ENCODE measurements at regions not wholly inside any gene's neighbourhood (a gene's known extent, or its start where the extent isn't known, plus 50 kb on each side); places are given as distances from the start of the nearest gene placed in this dataset.

DNA sequence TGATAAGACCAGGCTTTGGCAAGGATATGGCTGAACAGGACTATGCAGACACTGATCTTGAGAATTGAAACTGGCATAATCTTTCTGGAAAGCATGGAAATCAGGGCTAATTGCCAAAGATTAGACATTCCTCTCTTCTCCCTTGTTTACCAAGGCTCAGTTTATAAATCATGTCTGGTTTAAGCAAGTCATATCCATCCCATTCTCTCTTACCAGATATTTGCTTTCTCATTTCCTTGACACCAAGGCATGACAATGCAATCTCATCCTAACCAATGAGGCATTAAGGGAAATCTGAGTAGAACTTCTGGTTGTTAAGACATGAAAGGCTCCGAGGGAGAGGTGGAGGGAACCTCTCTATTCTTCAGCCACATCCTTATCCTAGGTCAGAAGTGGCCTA, 110.3 kb upstream of the CEP85L start:
- H3K36me3 Mint-ChIP-seq (ENCODE audit: low read depth), result no peaks in the 10 kb centered on the region
- peaks cover 6% of the 10 kb centered on the region for H3K4me1 Mint-ChIP-seq
- no peak for ATAC-seq (replicated peaks)
- H3K27ac Mint-ChIP-seq, result no peak overlapping the region
- no peak overlapping the region for H3K4me3 Mint-ChIP-seq
- H3K9me3 Mint-ChIP-seq, result no peaks in the 10 kb centered on the region
- H3K27me3 Mint-ChIP-seq, result no peaks in the 10 kb centered on the region

DNA sequence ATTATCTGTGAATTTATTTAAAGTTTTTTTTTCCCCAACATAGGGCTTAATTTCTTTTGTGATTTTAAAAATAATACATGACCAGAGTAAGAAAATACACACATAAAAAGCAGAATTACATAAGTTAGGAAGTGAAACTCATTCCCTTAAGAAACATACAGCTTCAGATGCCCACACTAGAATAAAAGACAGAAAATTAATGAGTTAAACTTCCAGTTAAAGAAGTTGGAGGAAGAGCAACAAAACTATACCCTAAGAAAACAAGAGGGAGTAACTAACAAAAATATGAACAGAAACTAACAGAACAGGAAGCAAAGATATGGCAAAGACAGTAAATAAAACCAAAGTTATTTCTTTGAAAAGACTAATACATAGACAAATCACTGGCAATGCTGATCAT, 107.6 kb upstream of the CEP85L start:
- no peak overlapping the region for H3K27ac Mint-ChIP-seq
- H3K9me3 Mint-ChIP-seq, result no peaks in the 10 kb centered on the region

DNA sequence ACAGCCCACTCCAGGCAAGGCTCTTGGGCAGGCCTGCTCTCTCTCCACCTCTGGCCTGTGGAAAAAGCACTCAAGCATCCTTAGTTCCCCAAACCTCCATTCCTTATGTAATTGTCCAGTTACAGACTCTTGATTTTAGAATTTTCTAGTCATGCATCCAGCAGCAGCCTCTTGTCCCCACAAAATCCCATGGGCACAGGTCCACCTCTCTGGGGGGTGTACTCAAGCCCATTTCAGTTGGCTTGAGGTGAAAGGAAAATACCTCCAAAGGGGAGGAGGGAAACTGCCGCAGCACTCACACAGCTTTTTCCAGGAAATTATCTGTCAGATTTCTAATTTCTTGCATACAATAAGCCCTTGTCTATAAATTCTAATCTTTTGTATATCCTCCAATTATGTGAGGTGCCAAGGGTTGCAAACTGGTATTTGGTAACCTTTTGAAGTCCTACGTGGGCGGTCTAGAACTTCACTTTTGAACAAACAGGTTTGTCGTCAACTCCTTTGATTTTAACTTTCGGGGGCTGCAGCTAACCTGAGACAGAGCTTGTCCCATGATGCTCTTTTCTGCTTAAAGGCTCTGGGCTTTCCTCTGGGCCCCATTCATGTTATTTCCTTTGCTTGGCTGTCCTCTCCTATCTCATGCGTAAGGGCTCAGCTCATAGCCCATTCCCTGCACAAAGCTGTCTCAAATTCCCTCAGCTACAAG, 104.7 kb upstream of the CEP85L start:
- H3K36me3 Mint-ChIP-seq (ENCODE audit: low read depth), result no peaks in the 10 kb centered on the region
- no peak overlapping the region for H3K27ac Mint-ChIP-seq
- H3K4me1 Mint-ChIP-seq, result peaks cover 9% of the 10 kb centered on the region
- H3K4me3 Mint-ChIP-seq, result no peak overlapping the region
- no peak for ATAC-seq (replicated peaks)
- peaks cover 3% of the 10 kb centered on the region for H3K9me3 Mint-ChIP-seq
- H3K27me3 Mint-ChIP-seq, result no peaks in the 10 kb centered on the region

More for the DNA sequence above, 107.6 kb upstream of the CEP85L start:
- no peaks in the 10 kb centered on the region for H3K36me3 Mint-ChIP-seq (ENCODE audit: low read depth)
- no peak for ATAC-seq (replicated peaks)
- H3K4me3 Mint-ChIP-seq, result no peak overlapping the region
- H3K4me1 Mint-ChIP-seq, result peaks cover 9% of the 10 kb centered on the region
- no peaks in the 10 kb centered on the region for H3K27me3 Mint-ChIP-seq

DNA sequence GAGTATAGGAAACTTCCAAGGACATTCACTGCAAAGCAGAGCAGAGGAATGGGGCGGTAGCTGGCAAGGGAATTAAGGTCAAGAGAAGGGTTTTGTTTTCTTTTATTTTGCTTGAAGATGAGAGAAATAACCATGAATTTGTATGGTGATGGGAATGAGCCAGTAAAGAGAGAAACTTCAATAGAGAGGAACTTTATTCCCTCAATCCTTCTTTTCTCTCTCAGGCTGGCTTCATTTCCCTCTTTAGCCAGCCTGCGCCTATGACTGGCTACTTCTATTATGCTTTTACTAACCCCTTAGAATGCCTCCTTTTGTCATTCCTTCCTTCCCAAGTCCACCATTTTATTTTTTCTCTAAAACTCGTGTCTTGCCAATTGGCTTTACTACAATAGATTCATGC, 101.4 kb upstream of the CEP85L start:
- no peak overlapping the region for H3K4me3 Mint-ChIP-seq
- H3K27me3 Mint-ChIP-seq, result no peaks in the 10 kb centered on the region
- no peak for ATAC-seq (replicated peaks)
- H3K36me3 Mint-ChIP-seq (ENCODE audit: low read depth), result no peaks in the 10 kb centered on the region
- H3K27ac Mint-ChIP-seq, result no peak overlapping the region
- H3K4me1 Mint-ChIP-seq, result peaks cover 16% of the 10 kb centered on the region
- H3K9me3 Mint-ChIP-seq, result peaks cover 3% of the 10 kb centered on the region

DNA sequence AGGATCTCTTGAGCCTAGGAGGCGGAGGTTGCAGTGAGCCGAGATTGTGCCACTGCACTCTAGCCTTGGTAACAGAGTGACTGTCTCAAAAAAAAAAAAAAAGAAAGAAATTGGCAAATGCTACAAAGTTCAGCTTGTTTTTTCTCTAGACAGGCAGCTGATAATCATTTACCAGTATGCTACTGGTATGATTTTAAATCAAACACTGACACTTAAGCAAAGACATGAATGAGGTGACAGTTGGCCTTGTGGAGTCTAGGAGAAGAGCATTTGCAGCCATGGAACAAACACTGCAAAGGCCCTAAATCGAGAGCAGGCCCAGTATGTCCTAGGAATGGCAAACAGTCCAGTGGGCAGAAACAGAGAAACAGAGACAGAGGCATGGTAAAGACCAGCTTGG, 99.7 kb upstream of the CEP85L start:
- no peaks in the 10 kb centered on the region for H3K36me3 Mint-ChIP-seq (ENCODE audit: low read depth)
- peaks cover 3% of the 10 kb centered on the region for H3K9me3 Mint-ChIP-seq
- ATAC-seq (replicated peaks), result no peak
- H3K4me1 Mint-ChIP-seq, result peaks cover 10% of the 10 kb centered on the region
- no peak overlapping the region for H3K27ac Mint-ChIP-seq
- no peaks in the 10 kb centered on the region for H3K27me3 Mint-ChIP-seq
- H3K4me3 Mint-ChIP-seq, result no peak overlapping the region

DNA sequence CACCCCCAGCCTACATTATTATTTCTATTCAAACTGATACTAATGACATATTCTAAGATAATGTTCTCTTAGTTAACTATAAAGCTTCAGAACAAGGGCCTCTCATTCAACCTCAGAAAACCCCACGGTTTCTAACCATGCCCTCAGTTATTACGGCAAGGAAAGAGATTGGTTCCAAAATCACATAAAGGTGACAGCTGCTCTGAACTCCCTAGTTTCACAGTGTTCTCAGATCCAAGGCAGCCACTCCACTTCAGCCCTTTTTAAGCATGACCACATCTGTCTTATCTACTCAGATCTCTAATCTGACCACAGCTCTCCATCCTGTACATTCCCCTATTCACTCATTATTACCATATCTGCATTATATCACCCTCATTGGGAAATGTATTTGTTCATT, 98.8 kb upstream of the CEP85L start:
- H3K4me3 Mint-ChIP-seq, result no peak overlapping the region
- peak; percentile 59 for ATAC-seq (replicated peaks)
- no peaks in the 10 kb centered on the region for H3K36me3 Mint-ChIP-seq (ENCODE audit: low read depth)
- H3K27me3 Mint-ChIP-seq, result no peaks in the 10 kb centered on the region
- H3K4me1 Mint-ChIP-seq, result peaks cover 10% of the 10 kb centered on the region
- peaks cover 3% of the 10 kb centered on the region for H3K9me3 Mint-ChIP-seq
- no peak overlapping the region for H3K27ac Mint-ChIP-seq

DNA sequence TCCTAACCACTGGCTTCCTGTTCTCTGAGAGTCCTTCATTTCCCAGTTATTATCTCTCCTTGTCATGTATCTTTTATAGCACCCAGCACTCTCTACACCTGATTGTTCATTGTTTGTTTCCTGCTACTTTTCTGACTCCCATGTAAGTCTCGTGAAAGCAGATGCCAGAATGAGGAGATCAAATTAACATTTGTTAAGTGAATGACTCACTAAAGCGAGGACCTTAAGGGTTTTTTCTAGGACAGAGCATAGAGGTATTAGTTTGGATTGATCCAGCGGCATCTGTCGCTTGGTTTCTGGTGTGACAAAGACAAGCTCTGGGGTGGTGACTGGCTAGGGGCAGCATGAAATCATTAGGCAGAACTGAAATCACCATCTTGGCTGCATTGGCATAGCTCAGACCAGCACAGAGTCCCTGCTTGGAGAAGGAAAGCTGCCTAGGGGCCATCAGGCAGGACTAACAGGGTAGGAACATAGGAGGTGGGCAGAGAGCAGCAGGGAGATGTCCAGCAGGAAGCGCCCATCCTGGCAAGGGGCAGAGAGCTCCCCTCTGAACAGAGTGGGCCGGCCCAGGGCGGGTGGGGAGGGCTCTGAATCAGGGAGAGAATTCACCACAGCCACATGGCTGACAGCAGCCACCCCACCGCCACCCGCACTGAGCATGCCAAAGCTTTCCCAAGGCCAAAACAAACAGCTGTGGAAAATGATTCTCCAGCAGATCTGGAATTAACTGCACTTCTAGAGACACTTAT, 97.1 kb upstream of the CEP85L start:
- ATAC-seq (replicated peaks), result peak; percentile 18

DNA sequence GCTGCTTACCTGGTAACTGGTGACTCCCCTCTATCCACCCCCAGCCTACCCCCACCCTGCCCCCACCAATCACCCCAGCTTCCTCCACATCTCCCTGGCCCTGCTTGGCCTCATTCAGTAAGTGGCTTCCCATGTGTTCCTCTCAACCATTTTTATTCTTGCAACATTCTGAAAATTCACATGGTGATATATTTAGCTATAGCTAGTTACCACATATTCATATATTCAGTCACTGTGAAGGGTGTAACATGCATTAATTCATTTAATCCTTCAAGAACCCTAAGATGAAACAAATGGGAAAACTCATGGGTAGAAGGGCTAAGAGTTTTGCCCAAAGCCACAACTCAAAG, 95.4 kb upstream of the CEP85L start:
- peaks cover 10% of the 10 kb centered on the region for H3K4me1 Mint-ChIP-seq
- H3K4me3 Mint-ChIP-seq, result no peak overlapping the region
- no peaks in the 10 kb centered on the region for H3K36me3 Mint-ChIP-seq (ENCODE audit: low read depth)
- H3K9me3 Mint-ChIP-seq, result peaks cover 3% of the 10 kb centered on the region
- no peaks in the 10 kb centered on the region for H3K27me3 Mint-ChIP-seq
- no peak for ATAC-seq (replicated peaks)
- H3K27ac Mint-ChIP-seq, result no peak overlapping the region

More for the DNA sequence above, 97.1 kb upstream of the CEP85L start:
- Mint-ChIP-seq H3K36me3 (ENCODE audit: low read depth) (no peaks in the 10 kb centered on the region), H3K27ac (no peak overlapping the region), H3K27me3 (no peaks in the 10 kb centered on the region), H3K9me3 (peaks cover 3% of the 10 kb centered on the region), H3K4me3 (no peak overlapping the region), H3K4me1 (peaks cover 10% of the 10 kb centered on the region)

DNA sequence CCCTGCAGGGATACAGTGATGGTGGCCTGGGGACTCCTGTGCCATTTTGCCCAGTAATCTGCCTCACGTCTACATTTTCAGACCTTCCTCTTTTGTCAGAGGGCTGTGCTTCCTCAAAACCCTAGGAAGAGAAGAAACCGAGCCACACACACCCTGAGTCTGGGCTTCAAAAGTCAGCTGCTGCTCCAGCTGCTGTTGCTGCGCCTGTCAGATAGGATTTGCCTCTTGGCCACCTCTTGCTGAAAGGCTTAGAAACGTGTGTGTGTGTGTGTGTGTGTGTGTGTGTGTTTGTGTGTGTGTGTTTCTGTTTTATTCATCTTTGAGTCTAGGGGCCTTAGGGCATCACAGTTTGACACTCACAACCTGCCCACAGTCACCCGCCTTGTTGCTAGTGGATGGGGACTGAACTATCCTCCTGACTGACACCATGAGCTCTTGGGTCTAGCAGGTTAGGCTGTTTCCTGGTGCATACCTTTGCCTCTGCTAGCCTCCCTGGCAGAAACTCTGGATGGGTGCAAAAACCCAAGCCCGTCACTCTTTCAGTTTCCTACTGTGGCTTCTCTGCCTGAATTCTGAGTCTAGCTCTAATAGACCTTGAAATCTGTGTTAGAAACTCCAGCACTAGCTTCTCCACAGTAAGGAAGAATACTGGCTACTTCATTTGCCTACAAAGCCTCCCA, 94.9 kb upstream of the CEP85L start:
- Mint-ChIP-seq H3K4me3 (no peak overlapping the region), H3K36me3 (ENCODE audit: low read depth) (no peaks in the 10 kb centered on the region), H3K27ac (no peak overlapping the region), H3K27me3 (no peaks in the 10 kb centered on the region), H3K4me1 (peaks cover 10% of the 10 kb centered on the region), H3K9me3 (peaks cover 3% of the 10 kb centered on the region)
- ATAC-seq (replicated peaks), result no peak

DNA sequence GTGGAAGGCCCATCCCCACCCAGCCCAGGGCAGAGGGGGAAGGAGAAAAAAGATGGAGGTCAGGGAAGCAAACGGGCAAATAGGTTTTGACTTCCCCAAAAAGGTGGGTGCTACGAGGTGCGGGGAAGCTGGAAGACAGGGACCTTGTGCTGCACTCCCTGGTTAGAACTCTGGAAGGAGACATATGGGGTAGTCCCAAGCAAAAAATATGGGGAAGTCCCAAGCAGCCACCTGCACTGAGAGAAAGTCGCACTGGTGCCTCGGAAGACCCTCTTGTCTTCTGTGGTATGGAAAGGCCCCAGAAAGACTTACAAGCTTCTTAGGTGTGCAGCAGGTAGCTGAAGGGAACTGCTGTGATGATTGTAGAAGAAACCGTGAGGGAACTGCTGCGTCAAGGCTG, 93.8 kb upstream of the CEP85L start:
- Mint-ChIP-seq H3K27me3 (no peaks in the 10 kb centered on the region), H3K4me3 (no peak overlapping the region), H3K36me3 (ENCODE audit: low read depth) (no peaks in the 10 kb centered on the region), H3K27ac (no peak overlapping the region), H3K4me1 (peaks cover 10% of the 10 kb centered on the region), H3K9me3 (no peaks in the 10 kb centered on the region)
- no peak for ATAC-seq (replicated peaks)

DNA sequence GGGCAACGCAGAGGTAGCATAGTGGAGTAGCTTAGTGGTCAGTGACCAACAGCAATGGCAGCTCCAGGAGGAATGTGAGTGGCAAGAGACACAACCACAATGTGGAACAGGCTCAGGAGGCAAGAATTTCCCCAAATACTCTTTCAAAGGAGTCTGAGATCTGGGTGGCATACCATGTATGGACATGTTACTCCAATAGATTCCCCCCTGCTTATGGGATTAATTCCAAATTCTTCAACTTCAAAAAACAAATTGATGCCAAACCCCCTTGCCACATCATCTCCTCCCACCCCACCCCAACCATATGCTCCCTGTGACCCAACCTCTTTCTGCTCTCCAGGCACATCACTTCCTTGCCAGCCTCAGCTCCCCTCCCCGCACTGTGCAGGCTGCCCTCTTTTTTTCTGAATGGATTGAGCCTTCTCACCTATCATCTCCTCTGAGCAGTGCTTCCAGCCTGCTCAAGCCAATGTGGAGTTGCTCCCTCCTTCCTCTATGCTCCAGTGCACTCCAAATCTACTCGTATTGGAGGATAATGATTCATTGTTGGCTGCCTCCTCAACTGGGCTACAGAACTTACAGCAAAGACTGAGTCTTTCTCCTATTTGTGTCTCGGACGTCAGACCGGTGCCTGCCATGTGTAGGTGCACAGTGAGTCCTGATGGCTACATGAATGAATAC, 93.0 kb upstream of the CEP85L start:
- Mint-ChIP-seq H3K27me3 (no peaks in the 10 kb centered on the region), H3K4me1 (peaks cover 10% of the 10 kb centered on the region), H3K9me3 (no peaks in the 10 kb centered on the region), H3K36me3 (ENCODE audit: low read depth) (no peaks in the 10 kb centered on the region), H3K4me3 (no peak overlapping the region), H3K27ac (no peak overlapping the region)
- no peak for ATAC-seq (replicated peaks)

DNA sequence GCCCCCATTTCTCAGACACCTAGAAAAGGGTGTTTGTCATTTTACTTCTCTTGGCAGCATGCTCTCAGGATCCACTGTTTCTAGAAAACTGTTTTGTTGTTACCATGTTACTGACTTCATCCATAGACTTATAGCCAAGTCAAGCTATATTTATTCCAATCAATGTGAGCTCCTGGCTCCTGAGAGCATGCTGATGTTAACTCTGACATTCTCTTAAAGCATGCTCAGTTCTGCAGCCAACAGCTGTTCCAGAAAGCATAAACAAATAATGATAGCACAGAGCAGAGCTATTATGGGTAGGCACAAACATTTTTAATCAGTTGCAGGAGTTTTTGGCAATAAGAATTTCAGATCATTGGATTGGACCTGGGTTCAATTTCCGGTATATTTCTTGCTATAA, 92.4 kb upstream of the CEP85L start:
- ATAC-seq (replicated peaks), result no peak
- H3K27ac Mint-ChIP-seq, result no peak overlapping the region
- no peaks in the 10 kb centered on the region for H3K27me3 Mint-ChIP-seq
- no peak overlapping the region for H3K4me3 Mint-ChIP-seq
- no peaks in the 10 kb centered on the region for H3K9me3 Mint-ChIP-seq
- peaks cover 10% of the 10 kb centered on the region for H3K4me1 Mint-ChIP-seq
- H3K36me3 Mint-ChIP-seq (ENCODE audit: low read depth), result no peaks in the 10 kb centered on the region

DNA sequence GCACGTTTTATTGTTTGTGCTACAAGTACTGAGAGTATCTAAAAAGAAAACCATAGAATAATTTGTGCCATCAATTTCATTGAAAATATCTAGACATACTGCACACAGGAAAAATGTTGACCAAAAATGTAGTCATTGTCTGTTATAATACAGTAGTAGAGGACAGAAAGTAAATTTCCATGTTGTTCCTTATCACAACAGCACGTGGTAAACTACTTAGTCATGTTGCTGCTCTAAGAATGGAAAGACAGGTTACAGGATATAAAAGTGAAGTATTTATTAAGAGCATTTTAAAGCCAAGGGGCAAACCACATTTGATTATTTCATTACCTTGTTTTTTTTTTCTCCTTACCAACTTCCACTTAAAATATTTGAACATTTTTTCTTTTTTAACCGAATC, 89.0 kb upstream of the CEP85L start:
- no peak overlapping the region for H3K4me3 Mint-ChIP-seq
- ATAC-seq (replicated peaks), result no peak
- no peaks in the 10 kb centered on the region for H3K36me3 Mint-ChIP-seq (ENCODE audit: low read depth)
- H3K4me1 Mint-ChIP-seq, result peaks cover 14% of the 10 kb centered on the region
- no peak overlapping the region for H3K27ac Mint-ChIP-seq
- H3K27me3 Mint-ChIP-seq, result peaks cover 3% of the 10 kb centered on the region
- no peaks in the 10 kb centered on the region for H3K9me3 Mint-ChIP-seq

DNA sequence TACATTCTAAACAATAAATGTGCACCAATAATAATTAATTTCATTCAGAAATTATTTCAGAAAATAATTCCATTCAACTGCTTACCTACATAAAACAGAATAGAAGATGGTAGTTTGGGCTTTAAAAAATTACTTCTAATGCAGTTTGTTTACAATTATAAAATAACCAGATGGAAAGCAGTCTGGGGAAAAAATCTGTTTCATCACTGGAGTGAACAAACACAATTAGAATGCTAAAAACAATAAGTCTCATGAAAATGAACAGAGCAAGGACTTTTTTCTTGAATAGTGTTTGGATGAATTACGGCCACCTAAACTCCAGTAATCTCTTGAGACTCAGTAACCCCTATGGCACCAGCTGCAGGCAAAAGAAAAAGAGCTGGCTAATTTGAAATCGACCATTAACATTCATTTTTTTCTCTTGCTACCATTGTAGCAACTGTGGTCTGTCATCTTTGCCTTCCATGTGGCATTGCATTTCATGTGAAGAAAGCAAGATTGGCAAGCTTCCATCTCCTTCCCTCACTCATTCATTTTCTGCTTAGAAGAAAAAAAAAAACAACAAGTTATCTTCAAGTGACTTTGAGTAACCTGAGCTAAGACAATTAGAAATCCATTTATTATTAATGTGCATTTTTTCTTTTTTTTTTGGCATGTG, 88.4 kb upstream of the CEP85L start:
- Mint-ChIP-seq H3K27me3 (peaks cover 3% of the 10 kb centered on the region), H3K4me3 (no peak overlapping the region), H3K36me3 (ENCODE audit: low read depth) (no peaks in the 10 kb centered on the region), H3K9me3 (no peaks in the 10 kb centered on the region), H3K4me1 (peaks cover 17% of the 10 kb centered on the region), H3K27ac (no peak overlapping the region)
- ATAC-seq (replicated peaks), result no peak
